A673 (cell line): ENCODE measurements at regions not wholly inside any gene's neighbourhood (a gene's known extent, or its start where the extent isn't known, plus 50 kb on each side); places are given as distances from the start of the nearest gene placed in this dataset.

Experiments
- BruUV-seq: library from RNA; stranded (reverse); fragments of 400-500 nt; replicated peaks from 2 replicates; lab custom pipeline; 2021; lab: Mats Ljungman, UMichigan
- CTCF ChIA-PET: fragments of 300-600 bp; sonication (Branson Sonifier 250); formaldehyde crosslinking; loops from one replicate; lab custom pipeline; 2022; ENCODE audit warnings: antibody characterized with exemption; lab: Charles Lee
- POLR2A ChIA-PET: fragments of 300-600 bp; sonication (Branson Sonifier 250); formaldehyde crosslinking; loops from one replicate; lab custom pipeline; 2022; ENCODE audit warnings: antibody characterized with exemption; ENCODE audit not compliant: low non-redundant PET; lab: Charles Lee
- DNase-seq: peaks from one replicate; pipeline ENCODE4 v3.0.0-alpha.2; 2015; ENCODE audit warnings: low spot score
- H3K27ac ChIP-seq: fragments of 200-600 bp; sonication (generic); 2 replicates; pipeline ENCODE4 v1.5.1; 2016; ENCODE audit warnings: mixed run types, low read depth, mild to moderate bottlenecking, mixed read lengths, antibody characterized with exemption, low read length; ENCODE audit not compliant: poor library complexity, severe bottlenecking
- H3K27me3 ChIP-seq: fragments of 200-600 bp; sonication (generic); replicated peaks from 2 replicates; pipeline ENCODE4 v1.6.1; 2017; ENCODE audit warnings: mixed run types, low read depth, mild to moderate bottlenecking, mixed read lengths, antibody characterized with exemption, low read length; ENCODE audit not compliant: insufficient read depth, poor library complexity
- H3K36me3 ChIP-seq: fragments of 200-600 bp; sonication (generic); 2 replicates; pipeline ENCODE4 v1.6.1; 2016; ENCODE audit warnings: mixed run types, mild to moderate bottlenecking, mixed read lengths, antibody characterized with exemption, low read length; ENCODE audit not compliant: insufficient read depth, poor library complexity, severe bottlenecking
- H3K4me1 ChIP-seq: fragments of 200-600 bp; sonication (generic); 2 replicates; pipeline ENCODE4 v1.6.1; 2017; ENCODE audit warnings: mixed run types, mild to moderate bottlenecking, mixed read lengths, antibody characterized with exemption, low read length; ENCODE audit not compliant: insufficient read depth, poor library complexity, severe bottlenecking
- H3K4me3 ChIP-seq: fragments of 200-600 bp; sonication (generic); 2 replicates; pipeline ENCODE4 v1.5.1; 2016; ENCODE audit warnings: low read depth, mixed run types, mild to moderate bottlenecking, mixed read lengths, low read length; ENCODE audit not compliant: poor library complexity, severe bottlenecking
- H3K9me3 ChIP-seq: fragments of 200-600 bp; sonication (generic); 2 replicates; pipeline ENCODE4 v1.6.1; 2016; ENCODE audit warnings: mixed run types, low read depth, mild to moderate bottlenecking, mixed read lengths, antibody characterized with exemption, low read length; ENCODE audit not compliant: poor library complexity, severe bottlenecking
- EZH2 ChIP-seq: fragments of 200-600 bp; sonication (generic); IDR thresholded peaks from 2 replicates; pipeline ENCODE4 v1.6.1; 2017; ENCODE audit warnings: borderline replicate concordance, low read depth, mild to moderate bottlenecking, mixed read lengths, antibody characterized with exemption, low read length; ENCODE audit not compliant: poor library complexity, severe bottlenecking
- intact Hi-C: fragments of 100-400 bp; cut with micrococcal nuclease; formaldehyde crosslinking; loops from one replicate; pipeline ENCODE4 v1.10.0; 2022; ENCODE audit not compliant: unreplicated experiment
- TF ChIP-seq, protein P1 (sequence below): fragments of 300-800, 200-600 bp; sonication (generic); conservative IDR thresholded peaks from 2 replicates; pipeline ENCODE4 v1.5.1; 2017; ENCODE audit warnings: low read depth, mild to moderate bottlenecking, antibody characterized with exemption, low read length, moderate library complexity, mixed read lengths

DNA sequence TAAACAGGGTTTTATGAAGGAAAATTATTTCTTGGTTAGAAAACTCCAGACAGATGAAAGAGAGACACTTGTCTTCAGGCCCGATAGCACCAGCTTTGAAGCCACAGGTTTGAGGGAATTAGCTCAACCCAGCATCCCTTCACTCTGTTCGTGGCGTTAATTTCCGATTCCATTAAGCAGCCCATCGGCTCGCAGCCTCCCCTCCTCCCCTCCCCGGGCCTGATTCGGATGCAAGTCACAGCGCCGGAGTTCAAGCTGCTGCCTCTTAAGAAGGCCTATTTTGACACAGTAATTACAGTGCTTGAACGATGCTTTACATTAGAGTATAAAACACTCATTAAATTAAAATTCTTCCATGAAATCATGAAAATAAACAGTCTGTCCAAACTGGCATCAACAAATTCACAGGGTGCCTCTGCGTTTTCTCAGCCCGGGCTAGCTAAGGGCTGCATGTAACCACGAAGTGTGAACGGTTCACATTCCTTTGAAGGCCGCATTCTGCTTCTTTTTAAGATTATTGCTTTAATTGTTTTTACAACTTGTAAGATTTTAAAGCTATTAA, 145.8 kb downstream of the DICER1 start:
- POLR2A ChIA-PET, result no interaction called here
- DNase-seq, result no peak
- H3K4me1 ChIP-seq, result peaks cover 10% of the 10 kb centered on the region

GRCh38 chr14:95008445-95009217, 148.7 kb downstream of the DICER1 start:
- no peaks in the 10 kb centered on the region for H3K27me3 ChIP-seq
- ChIA-PET POLR2A (no interaction called here), CTCF (no interaction called here)
- no peak overlapping the region for H3K4me3 ChIP-seq
- intact Hi-C loops, result no loop called here
- TF ChIP-seq, protein P1, sequence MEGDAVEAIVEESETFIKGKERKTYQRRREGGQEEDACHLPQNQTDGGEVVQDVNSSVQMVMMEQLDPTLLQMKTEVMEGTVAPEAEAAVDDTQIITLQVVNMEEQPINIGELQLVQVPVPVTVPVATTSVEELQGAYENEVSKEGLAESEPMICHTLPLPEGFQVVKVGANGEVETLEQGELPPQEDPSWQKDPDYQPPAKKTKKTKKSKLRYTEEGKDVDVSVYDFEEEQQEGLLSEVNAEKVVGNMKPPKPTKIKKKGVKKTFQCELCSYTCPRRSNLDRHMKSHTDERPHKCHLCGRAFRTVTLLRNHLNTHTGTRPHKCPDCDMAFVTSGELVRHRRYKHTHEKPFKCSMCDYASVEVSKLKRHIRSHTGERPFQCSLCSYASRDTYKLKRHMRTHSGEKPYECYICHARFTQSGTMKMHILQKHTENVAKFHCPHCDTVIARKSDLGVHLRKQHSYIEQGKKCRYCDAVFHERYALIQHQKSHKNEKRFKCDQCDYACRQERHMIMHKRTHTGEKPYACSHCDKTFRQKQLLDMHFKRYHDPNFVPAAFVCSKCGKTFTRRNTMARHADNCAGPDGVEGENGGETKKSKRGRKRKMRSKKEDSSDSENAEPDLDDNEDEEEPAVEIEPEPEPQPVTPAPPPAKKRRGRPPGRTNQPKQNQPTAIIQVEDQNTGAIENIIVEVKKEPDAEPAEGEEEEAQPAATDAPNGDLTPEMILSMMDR, result no peak
- TF ChIP-seq EZH2, result no peak
- DNase-seq, result no peak
- H3K4me1 ChIP-seq, result peaks cover 10% of the 10 kb centered on the region
- H3K9me3 ChIP-seq, result no peaks in the 10 kb centered on the region
- H3K27ac ChIP-seq, result no peak overlapping the region
- BruUV-seq, result no TSS peak
- H3K36me3 ChIP-seq, result no peaks in the 10 kb centered on the region

More for the DNA sequence above, 145.8 kb downstream of the DICER1 start:
- no peak overlapping the region for H3K27ac ChIP-seq
- CTCF ChIA-PET, result no interaction called here
- H3K27me3 ChIP-seq, result no peaks in the 10 kb centered on the region
- H3K36me3 ChIP-seq, result no peaks in the 10 kb centered on the region
- BruUV-seq, result no TSS peak
- H3K4me3 ChIP-seq, result no peak overlapping the region
- TF ChIP-seq, protein P1, result no peak
- no peak for TF ChIP-seq EZH2
- intact Hi-C loops, result no loop called here
- no peaks in the 10 kb centered on the region for H3K9me3 ChIP-seq

GRCh38 chr14:95007921-95008320, 149.4 kb downstream of the DICER1 start:
- Histone ChIP-seq H3K27me3 (no peaks in the 10 kb centered on the region), H3K27ac (no peak overlapping the region), H3K4me3 (no peak overlapping the region), H3K4me1 (peaks cover 10% of the 10 kb centered on the region), H3K9me3 (no peaks in the 10 kb centered on the region), H3K36me3 (no peaks in the 10 kb centered on the region)
- ChIA-PET POLR2A (no interaction called here), CTCF (interaction anchor here (1.2 kb wide), 1 partner anchor 354 kb away, joined by 3 read pairs; no protein-coding TSS in a partner anchor)
- no peak for TF ChIP-seq EZH2
- TF ChIP-seq, protein P1, result no peak
- DNase-seq, result no peak
- intact Hi-C loops, result no loop called here
- BruUV-seq, result no TSS peak
